ENCODE measurements at regions not wholly inside any gene's neighbourhood (a gene's known extent, or its start where the extent isn't known, plus 50 kb on each side); places are given as distances from the start of the nearest gene placed in this dataset.

DNA sequence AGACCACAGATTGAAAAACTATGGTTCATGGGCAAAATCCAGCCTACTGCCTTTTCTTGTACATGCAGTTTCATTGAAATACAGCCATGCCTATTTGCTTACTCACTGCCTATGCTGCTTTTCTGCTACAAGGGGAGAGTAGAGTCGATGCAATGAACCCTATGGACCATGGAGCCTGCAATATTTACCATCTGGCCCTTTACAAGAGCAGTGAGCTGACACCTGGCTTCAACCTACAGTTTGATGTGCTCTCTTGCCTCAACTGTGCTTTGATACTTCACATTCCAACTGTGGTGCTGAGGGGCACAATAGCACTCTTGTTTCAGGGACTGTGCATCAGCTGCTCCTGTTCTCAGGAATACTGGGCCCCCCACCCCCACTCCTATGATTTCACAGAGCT lies 239.5 kb upstream of the SORL1-AS1 start:
- TF ChIP-seq POLR2A (IDR thresholded peaks at IDR 0.05), result no peak
- TF ChIP-seq, protein P1, sequence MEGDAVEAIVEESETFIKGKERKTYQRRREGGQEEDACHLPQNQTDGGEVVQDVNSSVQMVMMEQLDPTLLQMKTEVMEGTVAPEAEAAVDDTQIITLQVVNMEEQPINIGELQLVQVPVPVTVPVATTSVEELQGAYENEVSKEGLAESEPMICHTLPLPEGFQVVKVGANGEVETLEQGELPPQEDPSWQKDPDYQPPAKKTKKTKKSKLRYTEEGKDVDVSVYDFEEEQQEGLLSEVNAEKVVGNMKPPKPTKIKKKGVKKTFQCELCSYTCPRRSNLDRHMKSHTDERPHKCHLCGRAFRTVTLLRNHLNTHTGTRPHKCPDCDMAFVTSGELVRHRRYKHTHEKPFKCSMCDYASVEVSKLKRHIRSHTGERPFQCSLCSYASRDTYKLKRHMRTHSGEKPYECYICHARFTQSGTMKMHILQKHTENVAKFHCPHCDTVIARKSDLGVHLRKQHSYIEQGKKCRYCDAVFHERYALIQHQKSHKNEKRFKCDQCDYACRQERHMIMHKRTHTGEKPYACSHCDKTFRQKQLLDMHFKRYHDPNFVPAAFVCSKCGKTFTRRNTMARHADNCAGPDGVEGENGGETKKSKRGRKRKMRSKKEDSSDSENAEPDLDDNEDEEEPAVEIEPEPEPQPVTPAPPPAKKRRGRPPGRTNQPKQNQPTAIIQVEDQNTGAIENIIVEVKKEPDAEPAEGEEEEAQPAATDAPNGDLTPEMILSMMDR (IDR thresholded peaks at IDR 0.05), result no peak
